GM19395 (cell line): ENCODE measurements at regions not wholly inside any gene's neighbourhood (a gene's known extent, or its start where the extent isn't known, plus 50 kb on each side); places are given as distances from the start of the nearest gene placed in this dataset.
"Not testable (repeated sequence)": the region's sequence is repeated elsewhere in the genome, so short reads cannot be mapped to it uniquely, and the experiment has no call there.

Experiments used
- ATAC-seq: cut with Tn5 transposase; IDR thresholded peaks from one replicate; pipeline ENCODE4 v1.9.1; 2021; ENCODE audit warnings: mild to moderate bottlenecking, moderate library complexity; ENCODE audit not compliant: unreplicated experiment

DNA sequence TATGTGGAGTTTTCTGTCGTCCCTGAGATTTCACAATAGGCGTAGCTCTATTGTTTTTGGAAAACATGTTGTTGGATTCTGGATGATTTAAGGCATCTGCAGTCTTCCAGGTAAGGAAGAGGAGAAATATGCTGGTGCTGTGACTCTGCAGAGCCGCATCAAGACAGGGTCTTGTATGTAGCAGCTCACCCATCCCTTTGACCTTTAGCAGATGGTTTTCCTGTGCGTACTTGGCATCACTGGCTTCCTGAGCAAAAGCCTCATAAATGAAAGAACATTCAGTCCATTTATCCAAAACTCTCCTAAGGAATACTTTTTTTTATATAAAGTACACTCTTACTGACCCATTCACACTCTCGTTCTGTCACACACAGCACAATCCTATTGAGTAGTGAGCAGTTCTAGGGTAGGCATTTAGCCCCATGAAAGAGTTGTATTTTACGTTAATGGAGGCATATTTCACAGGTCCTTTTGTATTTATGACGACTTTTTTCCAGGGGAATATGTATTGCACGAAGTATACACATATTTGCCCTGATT lies 443.9 kb downstream of the STK39 start:
- no peak for ATAC-seq

DNA sequence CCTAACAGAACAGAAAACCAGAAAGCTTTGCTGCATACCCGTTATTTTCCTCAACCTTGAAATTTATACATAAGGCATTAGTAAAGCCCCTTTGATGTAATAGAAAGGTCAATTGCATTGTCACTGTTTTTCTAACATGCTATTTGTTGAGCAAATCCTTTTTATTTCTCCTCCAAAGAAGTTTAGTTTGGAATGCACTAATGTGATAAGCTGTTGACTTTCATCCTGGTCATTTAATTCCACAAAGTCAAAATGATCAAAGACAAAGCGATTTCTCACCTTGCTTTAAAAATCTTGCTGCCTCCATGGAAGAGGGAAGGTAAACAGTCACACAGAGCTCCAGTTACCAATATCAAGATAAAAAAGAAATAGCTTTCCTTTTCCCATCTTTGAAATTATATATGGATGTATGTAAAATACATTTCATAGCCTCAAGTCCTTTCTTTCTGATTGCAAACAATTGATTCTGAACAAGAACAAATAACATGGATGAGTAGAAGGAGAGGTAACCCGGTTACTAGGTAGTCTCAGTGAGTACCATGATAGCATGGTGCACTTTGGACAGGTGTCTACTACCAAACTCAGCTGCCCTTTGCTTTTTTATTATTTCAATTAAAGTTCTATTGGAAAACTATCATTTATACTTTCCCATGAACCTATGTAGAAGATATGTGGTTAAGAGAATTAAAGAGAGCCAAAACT lies 452.7 kb downstream of the STK39 start:
- no peak for ATAC-seq

DNA sequence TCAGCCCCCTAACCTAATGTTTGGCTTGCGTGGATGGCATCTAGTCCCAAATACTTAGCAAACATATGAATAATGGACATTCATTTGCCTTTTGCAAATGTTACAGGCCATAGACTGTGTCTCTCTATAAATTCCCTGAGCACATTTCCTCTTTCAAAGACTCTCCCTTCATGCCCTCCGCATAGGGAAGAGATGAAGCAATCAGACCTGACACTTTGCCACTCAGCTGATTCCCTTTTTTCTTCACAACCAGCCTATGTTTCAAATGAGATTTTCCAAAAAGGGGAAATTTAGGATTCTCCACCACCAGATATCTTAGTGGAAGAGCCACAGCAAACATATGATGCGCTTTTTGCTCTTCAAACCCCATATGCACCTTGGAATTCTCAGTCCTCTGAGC lies 453.7 kb downstream of the STK39 start:
- no peak for ATAC-seq

DNA sequence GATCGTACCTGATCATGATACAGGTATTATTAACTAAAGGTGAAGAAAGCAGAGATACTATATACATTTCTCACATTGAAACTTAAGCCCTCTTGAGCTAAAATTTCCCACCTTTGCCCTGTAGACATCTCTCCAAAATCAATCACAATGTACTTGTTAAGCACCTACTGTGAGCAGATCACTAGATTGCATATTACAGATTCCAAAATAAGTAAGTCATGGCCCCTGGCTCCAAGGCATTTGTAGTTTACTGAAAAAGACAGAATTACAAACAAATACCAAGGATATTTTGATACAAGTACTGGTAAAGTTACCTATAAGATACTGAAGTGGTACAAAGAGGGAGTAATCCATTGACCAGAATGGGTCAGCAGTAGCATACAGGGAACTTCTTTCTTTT lies 455.3 kb downstream of the STK39 start:
- no peak for ATAC-seq

DNA sequence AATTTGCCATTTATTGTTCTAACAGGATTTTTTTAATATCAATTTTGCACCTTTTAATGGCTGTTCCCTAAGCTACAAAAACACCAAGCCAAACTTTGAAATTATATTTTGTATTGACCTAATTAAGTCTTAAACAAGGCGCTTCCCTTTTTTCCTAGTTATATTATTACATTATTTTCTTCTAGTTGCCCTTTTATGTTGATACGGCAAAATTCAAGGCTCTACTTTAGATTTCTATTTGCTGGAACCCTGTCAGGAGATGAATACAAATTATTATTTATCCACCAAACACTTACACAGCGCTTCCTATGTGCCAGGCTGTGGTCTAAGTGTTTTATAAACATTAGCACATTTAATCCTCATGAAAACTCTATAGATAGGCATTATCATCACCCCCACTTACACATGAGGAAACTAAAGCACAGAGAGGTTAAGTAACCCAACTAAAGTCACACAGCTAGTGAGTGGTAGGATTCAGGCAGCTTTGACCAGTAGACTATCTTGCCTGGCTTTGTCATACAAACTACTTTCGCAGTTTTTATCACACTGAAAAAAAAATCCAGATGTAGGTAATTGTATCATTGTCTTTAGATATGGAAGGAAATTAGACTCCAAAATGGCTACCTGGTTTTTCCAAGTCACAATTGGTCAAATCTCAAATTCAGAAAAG lies 456.5 kb downstream of the STK39 start:
- no peak for ATAC-seq

DNA sequence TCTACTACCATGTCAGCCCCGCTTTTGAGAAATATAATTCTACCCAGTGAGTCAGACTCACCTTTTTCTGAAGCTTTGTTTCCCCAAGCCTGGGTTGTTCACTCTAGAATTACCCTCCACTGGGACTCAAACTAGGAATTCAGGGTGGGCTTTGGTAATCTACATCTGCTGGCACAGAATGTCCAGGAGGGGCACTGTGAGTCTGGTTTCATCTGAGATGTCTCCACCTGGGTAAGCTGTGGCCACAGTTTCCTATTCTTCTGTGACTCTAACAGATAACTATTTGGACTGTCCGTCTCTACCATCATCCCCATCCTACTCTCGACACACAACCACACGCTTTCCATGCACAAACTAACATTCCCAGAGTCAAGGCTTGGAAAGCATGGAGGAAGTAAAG lies 457.2 kb downstream of the STK39 start:
- no peak for ATAC-seq

DNA sequence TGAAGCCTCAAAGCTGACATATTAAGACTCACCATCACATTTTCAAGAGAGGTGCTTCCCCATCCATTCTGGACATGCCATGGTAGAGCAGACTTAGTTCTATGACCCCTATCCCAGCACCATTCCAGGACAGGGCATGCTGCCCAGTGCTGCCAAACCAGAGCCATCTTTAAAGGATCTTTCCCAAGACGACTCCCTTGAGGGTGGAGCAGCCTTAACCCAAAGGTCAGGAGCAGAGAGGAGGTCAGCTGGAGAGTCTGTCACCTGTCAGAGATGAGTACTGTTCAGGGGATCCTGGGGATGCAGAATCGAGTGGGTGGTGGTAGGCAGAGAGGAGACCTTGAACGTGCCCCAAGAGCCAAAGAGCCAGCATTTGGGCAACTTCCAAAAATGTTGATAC lies 459.8 kb downstream of the STK39 start:
- ATAC-seq, result no peak

DNA sequence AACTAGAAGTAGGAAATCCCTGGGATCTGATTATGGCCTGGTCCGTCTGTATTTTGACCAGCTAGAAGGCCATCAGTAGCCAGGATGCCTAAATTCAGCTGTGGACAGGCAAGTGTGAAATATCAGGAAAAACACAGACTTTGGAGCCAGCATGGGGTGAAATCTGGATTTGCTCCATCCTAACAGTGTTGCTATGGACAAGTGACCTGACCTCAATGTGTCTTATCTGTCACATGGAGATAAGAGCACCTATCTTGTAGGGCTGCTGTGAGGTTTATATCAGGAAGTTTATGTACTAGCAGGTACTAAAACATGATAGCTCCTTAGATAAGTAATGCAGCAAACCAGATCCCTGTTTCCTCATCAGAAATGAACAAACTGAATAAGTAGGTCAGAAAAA lies 460.4 kb downstream of the STK39 start:
- ATAC-seq, result no peak

DNA sequence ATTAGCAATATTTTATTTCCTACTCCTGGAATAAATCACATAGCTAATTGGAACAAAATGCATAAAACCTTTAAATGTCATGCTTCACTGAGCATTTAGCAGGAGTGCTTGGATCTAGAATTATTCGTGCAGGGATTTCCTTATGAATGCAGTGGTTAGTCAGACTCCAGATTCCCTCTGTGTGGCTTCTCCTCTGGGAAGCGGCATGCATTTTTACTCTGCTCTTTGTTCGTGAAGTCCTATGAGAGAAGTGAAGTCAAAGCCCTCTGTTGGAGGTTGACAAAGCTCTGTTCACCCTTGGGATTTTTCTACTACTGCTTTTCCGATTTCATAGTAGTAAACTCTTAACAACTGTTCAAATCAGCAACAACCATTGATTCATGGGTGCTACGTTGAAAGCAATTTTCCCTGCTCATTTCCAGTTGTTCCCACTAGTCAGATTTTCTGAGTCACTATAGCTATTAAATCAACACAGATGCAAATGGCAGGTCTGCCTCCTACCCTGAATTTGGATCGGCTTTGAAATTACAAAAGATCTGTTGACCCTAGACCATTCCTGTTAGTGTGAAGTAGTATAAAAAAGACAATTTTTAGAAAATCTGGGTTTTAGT lies 461.7 kb downstream of the STK39 start:
- ATAC-seq, result no peak

DNA sequence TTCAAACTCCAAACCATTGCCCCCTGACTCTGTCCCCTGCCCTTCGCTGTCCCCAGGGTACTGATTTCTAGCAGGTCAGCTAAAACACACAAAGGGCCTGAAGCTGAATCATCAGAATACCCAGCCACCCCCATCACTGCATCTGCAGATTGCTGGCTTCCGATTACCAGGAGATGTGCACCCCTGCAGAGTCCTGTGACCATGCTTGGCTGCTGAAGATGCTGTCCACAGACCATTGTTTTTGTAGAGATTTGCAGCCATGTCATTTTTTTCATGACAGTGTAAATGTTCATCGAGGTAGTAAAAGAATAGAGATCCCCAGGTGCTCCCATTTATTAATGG lies 463.3 kb downstream of the STK39 start:
- ATAC-seq, result no peak

DNA sequence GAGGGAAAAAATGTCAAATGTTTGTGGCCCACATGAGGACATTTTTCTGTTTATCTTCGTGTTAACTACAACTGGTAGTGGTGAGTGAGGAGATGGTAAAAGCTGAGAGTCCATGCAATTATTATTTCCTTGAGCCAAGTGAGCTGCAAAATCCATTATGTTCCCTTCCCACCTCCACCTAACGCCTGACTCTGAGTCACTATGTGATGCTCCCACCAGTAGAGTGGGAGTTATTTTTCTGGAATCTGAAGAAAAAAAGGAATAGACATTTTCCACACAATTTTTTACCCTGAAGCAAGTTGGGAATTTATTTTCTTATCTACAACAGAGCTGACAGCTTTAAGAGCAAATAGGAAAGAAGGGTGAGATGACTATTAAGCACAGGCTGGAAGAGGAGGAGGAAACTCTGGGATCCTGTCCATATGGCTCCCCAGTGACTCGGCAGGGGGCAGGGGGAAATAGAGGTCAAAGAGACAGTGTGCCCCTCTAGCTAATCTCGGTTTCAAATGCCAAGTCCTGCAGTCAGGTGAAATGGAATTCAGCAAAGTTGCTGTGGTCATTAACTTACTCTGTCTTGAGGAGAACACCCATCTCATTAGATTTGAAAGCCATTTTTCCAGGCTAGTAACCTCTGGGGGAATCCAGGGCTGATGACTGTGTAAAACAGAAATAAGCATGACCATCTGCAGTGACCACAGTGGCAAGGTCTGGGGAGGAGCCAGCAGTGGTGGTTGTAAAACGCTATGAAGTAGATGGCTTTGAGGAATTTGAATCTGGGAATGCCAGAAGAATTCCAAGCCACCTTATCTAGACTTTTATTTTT lies 463.9 kb downstream of the STK39 start:
- ATAC-seq, result no peak

DNA sequence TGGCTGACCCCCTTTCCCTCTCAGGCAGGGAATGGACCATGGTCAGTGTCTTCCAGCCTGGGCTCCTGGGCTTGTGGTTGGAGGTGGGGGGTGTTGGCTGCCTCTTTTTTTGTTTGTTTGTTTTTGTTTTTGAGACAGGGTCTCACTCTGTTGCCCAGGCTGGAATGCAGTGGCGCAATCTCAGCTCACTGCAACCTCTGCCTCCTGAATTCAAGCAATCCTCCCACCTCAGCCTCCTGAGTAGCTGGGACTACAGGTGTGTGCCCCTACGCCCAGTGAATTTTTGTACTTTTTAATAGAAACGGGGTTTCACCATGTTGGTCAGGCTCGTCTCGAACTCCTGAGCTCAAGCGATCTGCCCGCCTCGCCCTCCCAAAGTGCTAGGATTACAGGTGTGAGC lies 465.8 kb downstream of the STK39 start:
- ATAC-seq, result not testable (repeated sequence)

DNA sequence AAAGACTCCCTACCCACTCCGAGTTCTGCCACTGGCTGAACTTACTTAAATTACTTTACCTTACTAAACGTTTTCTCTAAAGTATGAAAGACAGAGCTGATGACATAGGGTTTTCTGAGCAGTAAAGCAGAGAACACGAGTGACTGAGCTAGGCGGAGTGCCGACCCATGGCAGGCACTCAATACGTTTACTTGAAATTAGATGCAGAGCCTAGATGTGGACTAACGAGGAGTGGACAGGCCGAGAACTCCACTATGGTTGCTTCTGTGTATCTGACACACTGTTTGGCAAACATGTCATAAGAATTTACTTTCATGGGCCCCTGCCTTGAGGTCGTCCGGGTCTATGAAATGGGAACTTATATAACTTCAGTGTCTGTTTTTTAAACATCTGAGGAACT lies 471.0 kb downstream of the STK39 start:
- no peak for ATAC-seq

DNA sequence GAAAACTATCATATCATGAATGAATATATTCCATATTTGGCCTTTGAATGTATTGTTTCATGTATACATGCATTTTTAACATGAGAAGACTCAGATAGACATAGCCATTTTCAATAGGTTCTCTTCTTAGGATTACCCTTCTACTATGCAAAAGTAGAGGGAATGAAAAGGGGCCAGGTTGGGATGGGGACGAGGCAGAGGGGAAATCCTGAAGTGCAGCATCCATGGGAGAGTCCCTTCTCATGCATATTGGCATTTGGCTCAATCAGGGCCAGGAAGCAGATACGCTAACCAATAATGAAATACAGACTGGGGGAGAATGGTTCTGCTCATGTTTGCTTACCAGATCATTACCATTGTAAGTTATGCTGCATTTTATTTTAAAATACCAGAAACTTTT lies 475.8 kb downstream of the STK39 start:
- ATAC-seq, result no peak

DNA sequence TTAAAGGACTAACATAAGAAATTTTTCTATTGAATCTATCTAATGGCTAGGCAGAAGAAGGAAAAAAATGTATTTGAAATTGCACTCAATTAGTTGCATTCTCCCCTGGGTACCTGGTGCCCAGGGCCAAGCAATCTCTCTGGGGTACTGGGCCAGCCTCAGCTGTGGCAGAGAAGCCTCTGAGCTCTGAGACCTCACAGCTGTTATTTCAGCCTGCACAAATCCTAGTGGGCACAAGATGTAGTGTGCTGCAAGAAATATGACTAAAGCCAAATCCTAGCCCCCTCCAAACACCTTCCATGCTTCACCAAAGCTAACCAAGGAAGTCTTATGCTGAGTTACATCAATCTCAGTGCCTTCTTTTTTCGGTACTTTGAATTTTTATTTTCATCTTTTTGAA lies 478.4 kb downstream of the STK39 start:
- ATAC-seq, result no peak

DNA sequence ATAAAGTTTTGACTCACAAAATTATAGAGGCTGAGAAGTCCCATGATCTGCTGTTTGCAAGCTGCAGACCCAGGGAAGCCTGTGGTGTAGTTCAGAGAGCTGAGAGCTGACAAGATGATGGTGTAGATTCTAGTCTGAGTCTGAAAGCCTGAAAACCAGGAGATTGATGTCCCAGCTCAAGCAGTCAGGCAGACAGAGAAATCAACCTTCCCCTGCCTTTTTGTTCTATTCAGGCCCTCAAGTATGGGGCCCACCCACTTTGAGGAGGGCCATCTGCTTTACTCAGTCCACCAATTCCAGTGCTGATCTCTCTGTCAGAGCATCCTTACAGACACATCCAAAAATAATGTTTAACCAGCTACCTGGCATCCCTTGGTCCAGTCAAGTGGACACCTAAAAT lies 479.6 kb downstream of the STK39 start:
- ATAC-seq, result no peak

DNA sequence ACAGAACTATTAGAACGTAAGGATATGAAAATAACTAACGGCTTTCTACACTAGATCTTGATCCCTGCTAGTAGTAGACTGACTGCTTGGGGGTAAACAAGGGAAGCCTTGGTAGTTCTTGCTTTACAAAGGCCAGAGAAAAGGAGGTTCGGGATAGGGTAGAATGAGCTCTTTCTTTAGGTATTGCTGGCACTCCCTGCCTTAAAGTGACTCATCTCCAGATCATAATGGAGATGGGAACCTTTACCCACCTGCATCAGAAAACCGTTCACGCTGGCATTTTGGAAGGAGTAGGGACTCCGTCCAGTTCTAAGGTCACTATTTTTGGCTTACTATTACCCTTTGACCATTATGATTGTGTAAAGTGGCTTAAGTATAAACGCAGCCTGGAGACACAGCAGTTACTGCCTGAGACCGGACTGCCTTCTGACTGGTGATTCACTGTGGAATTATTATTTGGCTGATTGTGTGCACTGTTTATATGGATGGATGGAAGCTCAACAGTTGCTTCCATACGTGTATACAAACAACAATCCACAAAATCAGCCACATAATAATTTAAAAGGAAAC lies 482.5 kb downstream of the STK39 start:
- no peak for ATAC-seq

DNA sequence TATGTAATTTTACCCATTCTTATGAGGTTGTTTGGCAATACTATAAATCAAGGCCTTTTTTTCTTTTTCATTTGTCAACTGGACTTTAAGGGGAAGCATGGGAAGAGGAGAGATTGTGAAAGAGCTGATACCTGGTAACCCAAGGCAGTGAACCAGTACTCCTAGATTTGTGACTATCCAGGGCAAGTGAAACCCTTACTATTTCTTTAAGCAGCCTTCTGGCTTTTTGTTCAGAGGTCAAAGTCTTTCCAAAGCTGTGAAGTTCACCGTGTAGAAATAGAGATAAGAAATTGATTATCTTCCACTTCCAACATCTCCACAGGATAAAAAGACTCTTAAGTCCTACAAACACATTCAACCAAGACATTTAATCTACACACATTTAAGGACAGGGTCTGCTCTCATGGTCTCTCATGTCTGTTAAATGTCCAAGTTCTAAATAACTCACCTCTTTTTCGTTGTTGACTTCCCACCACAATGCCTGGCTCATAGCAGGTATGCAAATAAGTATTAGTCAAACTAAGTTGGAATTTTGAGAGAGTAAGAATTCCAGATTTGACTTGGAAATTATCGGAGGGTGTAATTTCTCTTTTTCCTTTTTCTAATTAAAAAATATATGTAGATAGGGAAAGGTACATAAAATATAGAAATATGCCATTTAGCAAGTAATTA lies 485.8 kb downstream of the STK39 start:
- ATAC-seq, result no peak

DNA sequence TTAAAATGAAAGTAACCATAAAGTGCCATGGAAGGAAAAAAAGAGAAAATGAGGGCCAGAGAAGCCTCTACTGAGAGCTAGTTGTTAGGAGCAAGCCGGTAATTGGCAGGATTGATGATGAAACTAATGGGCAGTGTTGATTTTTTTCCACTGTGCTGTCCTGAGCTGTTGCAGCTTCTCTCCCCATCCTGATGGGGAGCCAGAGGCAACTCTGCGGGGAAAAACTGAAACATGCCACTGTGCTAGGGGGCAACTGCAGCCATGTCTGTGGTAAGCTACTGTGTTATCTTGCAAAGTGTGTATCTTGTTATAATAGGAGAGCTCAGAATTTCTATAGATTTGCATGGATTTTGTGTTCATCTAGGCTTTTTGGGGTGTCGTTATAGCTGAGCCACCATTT lies 487.9 kb downstream of the STK39 start:
- ATAC-seq, result no peak

DNA sequence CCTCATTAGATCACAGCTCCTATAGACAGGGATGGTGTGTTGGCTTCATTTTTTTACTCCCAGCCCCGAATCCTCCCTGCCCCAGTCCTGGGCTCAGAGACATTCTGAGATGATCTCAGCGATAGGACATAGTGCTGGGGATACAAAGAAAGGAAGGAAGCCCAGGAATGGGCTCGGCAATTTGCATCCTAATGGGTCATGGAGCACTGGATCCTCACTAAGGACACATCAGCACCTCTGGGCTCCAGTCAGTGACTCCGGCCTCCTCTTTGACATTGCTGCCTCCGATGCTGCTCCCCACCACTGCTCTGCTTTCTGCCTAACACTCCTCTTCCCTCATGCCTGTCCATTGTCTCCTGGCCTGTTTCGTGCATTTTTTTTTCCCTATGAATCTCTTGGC lies 489.1 kb downstream of the STK39 start:
- no peak for ATAC-seq

DNA sequence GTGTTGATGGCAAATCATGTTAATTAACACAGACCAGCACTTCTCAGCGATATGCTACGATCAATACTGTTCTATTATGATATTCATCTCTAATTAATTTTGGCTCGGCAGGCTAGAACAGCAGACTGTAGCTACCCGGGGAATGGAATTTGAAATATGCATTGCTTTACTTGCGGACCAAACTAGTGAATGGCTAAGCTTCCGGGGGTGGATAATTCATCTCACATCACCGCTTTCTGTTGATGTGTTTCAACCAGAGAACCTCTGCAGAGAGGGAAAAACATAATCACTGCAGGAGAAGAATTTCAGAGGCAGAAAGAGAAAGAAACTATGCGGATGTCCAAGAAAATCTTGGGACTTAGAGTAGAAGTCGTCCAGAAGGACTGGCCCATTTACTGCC lies 490.9 kb downstream of the STK39 start:
- no peak for ATAC-seq
